H1 (cell line): ENCODE measurements at regions not wholly inside any gene's neighbourhood (a gene's known extent, or its start where the extent isn't known, plus 50 kb on each side); places are given as distances from the start of the nearest gene placed in this dataset.

Source experiments
- KDM4A ChIP-seq: IDR thresholded peaks from one replicate; pipeline ENCODE4 v1.7.1; 2012; ENCODE audit warnings: low read depth, mild to moderate bottlenecking, moderate library complexity, low read length, inconsistent platforms; ENCODE audit not compliant: severe bottlenecking

DNA sequence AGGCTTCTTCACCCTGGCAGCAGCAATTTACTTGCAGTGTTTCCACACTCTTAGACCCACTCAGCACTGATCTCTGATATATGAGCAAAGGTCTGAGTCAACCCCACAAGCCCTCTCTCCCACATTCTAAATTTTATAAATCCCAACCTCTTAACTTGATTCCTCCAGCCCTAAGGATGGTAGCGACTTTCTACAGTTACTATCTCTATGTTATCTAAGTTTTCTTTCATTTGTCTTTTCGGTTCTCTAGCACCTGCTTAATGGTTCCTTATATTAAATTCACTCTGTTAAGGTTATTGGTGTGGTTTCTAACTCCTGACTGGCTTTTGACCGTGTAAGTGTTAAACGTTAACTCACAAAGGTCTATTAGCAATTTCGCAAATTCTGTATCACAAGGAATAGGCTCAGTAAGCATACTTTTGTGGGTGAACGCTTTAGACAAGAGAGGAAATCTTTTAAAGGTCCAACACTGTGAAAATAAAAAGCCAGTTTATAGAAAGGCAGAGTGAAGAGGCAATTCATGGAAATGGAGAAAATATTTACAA is 99.3 kb downstream of the DLEU7 start (continued):
- TF ChIP-seq KDM4A: no peak
